PC-9 (cell line): ENCODE measurements at regions not wholly inside any gene's neighbourhood (a gene's known extent, or its start where the extent isn't known, plus 50 kb on each side); places are given as distances from the start of the nearest gene placed in this dataset.

Source experiments
- BruUV-seq: library from RNA; stranded (reverse); fragments of 400-500 nt; replicated peaks from 2 replicates; lab custom pipeline; 2021; lab: Mats Ljungman, UMichigan
- CTCF ChIA-PET: fragments of 300-600 bp; sonication (Branson Sonifier 250); formaldehyde crosslinking; loops from one replicate; lab custom pipeline; 2022; ENCODE audit warnings: antibody characterized with exemption; lab: Charles Lee
- POLR2A ChIA-PET: fragments of 300-600 bp; sonication (Branson Sonifier 250); formaldehyde crosslinking; loops from one replicate; lab custom pipeline; 2022; ENCODE audit warnings: antibody characterized with exemption; ENCODE audit not compliant: unreplicated experiment; lab: Charles Lee
- DNase-seq, 2 experiments: peaks; one replicate each; pipeline versions ENCODE4 v3.0.0 to v3.0.0-alpha.2; 2015 to 2022; ENCODE audit warnings: mixed read lengths in 1 of 2
- H2AFZ ChIP-seq: fragments of 200-600 bp; sonication (generic); 2 replicates; pipeline ENCODE4 v1.8.1; 2017; ENCODE audit warnings: antibody characterized with exemption
- H3F3A ChIP-seq: fragments of 200-600 bp; sonication (generic); 2 replicates; pipeline ENCODE4 v1.8.1; 2017; ENCODE audit warnings: antibody characterized with exemption, mild to moderate bottlenecking, low read depth; ENCODE audit not compliant: insufficient read depth
- H3K27ac ChIP-seq: fragments of 200-600 bp; sonication (generic); 2 replicates; pipeline ENCODE4 v1.6.1; 2016; ENCODE audit warnings: mixed run types
- H3K27me3 ChIP-seq: fragments of 200-600 bp; sonication (generic); 2 replicates; pipeline ENCODE4 v1.6.1; 2016; ENCODE audit warnings: low read depth, mixed run types; ENCODE audit not compliant: insufficient read depth
- H3K36me3 ChIP-seq: fragments of 200-600 bp; sonication (generic); 2 replicates; pipeline ENCODE4 v1.6.1; 2016; ENCODE audit warnings: low read depth, mixed run types
- H3K4me1 ChIP-seq: fragments of 200-600 bp; sonication (generic); replicated peaks from 2 replicates; pipeline ENCODE4 v1.6.1; 2016; ENCODE audit warnings: mixed run types; ENCODE audit not compliant: insufficient read depth
- H3K4me2 ChIP-seq: fragments of 200-600 bp; sonication (generic); 2 replicates; pipeline ENCODE4 v1.6.1; 2017; ENCODE audit warnings: mixed run types
- H3K4me3 ChIP-seq: fragments of 200-600 bp; sonication (generic); 2 replicates; pipeline ENCODE4 v1.6.1; 2016; ENCODE audit warnings: mixed run types
- H3K79me2 ChIP-seq: fragments of 200-600 bp; sonication (generic); 2 replicates; pipeline ENCODE4 v1.6.1; 2017; ENCODE audit warnings: low read depth, mixed run types
- H3K9me2 ChIP-seq: fragments of 200-600 bp; sonication (generic); 2 replicates; pipeline ENCODE4 v1.8.1; 2017; ENCODE audit warnings: mild to moderate bottlenecking; ENCODE audit not compliant: insufficient read depth
- H3K9me3 ChIP-seq: fragments of 200-600 bp; sonication (generic); 2 replicates; pipeline ENCODE4 v1.8.1; 2016; ENCODE audit warnings: low read depth; ENCODE audit not compliant: insufficient read depth
- H4K20me1 ChIP-seq: fragments of 200-600 bp; sonication (generic); 2 replicates; pipeline ENCODE4 v1.8.1; 2017; ENCODE audit not compliant: insufficient read depth
- CTCF ChIP-seq: fragments of 200-600 bp; sonication (generic); conservative IDR thresholded peaks from 2 replicates; pipeline ENCODE4 v1.6.1; 2017; ENCODE audit warnings: mixed run types, antibody characterized with exemption, mild to moderate bottlenecking, moderate library complexity
- EZH2 ChIP-seq: fragments of 200-600 bp; sonication (generic); IDR thresholded peaks from 2 replicates; pipeline ENCODE4 v1.8.0; 2017; ENCODE audit warnings: antibody characterized with exemption, low read depth
- intact Hi-C: fragments of 100-400 bp; cut with micrococcal nuclease; formaldehyde crosslinking; loops from one replicate; pipeline ENCODE4 v1.10.0; 2022; ENCODE audit not compliant: unreplicated experiment

GRCh38 chr18:78643004-78643403, 336.6 kb upstream of the SALL3 start:
- CTCF ChIA-PET: no interaction called here
- Histone ChIP-seq H4K20me1 (no peaks in the 10 kb centered on the region), H3K9me3 (no peaks in the 10 kb centered on the region), H3K4me3 (no peak overlapping the region), H3F3A (no peaks in the 10 kb centered on the region), H3K4me2 (no peak overlapping the region), H3K27me3 (peaks cover 72% of the 10 kb centered on the region), H3K9me2 (no peaks in the 10 kb centered on the region), H3K4me1 (no peaks in the 10 kb centered on the region), H3K36me3 (no peaks in the 10 kb centered on the region), H3K27ac (no peak overlapping the region), H3K79me2 (no peaks in the 10 kb centered on the region), H2AFZ (no peak overlapping the region)
- POLR2A ChIA-PET: no interaction called here
- TF ChIP-seq CTCF (no peak), EZH2 (no peak)
- DNase-seq: no peak
- BruUV-seq: no TSS peak
- intact Hi-C loops: no loop called here

GRCh38 chr18:78643981-78644380, 335.6 kb upstream of the SALL3 start:
- Histone ChIP-seq H3K79me2 (no peaks in the 10 kb centered on the region), H3K36me3 (no peaks in the 10 kb centered on the region), H3K27ac (no peak overlapping the region), H3K4me3 (no peak overlapping the region), H3K9me2 (no peaks in the 10 kb centered on the region), H3K9me3 (no peaks in the 10 kb centered on the region), H4K20me1 (no peaks in the 10 kb centered on the region), H3F3A (no peaks in the 10 kb centered on the region), H3K4me1 (no peaks in the 10 kb centered on the region), H3K4me2 (no peak overlapping the region), H3K27me3 (peaks cover 72% of the 10 kb centered on the region), H2AFZ (no peak overlapping the region)
- intact Hi-C loops: no loop called here
- TF ChIP-seq EZH2: no peak
- TF ChIP-seq CTCF: no peak
- DNase-seq: no peak
- ChIA-PET CTCF (no interaction called here), POLR2A (no interaction called here)
- BruUV-seq: no TSS peak

GRCh38 chr18:78645216-78645615, 334.4 kb upstream of the SALL3 start:
- H3K9me2 ChIP-seq: no peaks in the 10 kb centered on the region
- TF ChIP-seq CTCF (no peak), EZH2 (no peak)
- H3K9me3 ChIP-seq: no peaks in the 10 kb centered on the region
- H3K27me3 ChIP-seq: peaks cover 74% of the 10 kb centered on the region
- no peaks in the 10 kb centered on the region for H3K79me2 ChIP-seq
- no peak overlapping the region for H3K4me2 ChIP-seq
- no peak overlapping the region for H2AFZ ChIP-seq
- POLR2A ChIA-PET: no interaction called here
- no peak for DNase-seq
- no peaks in the 10 kb centered on the region for H4K20me1 ChIP-seq
- no peaks in the 10 kb centered on the region for H3K4me1 ChIP-seq
- intact Hi-C loops: no loop called here
- H3K27ac ChIP-seq: no peak overlapping the region
- H3F3A ChIP-seq: no peaks in the 10 kb centered on the region
- CTCF ChIA-PET: no interaction called here
- no TSS peak for BruUV-seq
- H3K4me3 ChIP-seq: no peak overlapping the region
- no peaks in the 10 kb centered on the region for H3K36me3 ChIP-seq
